GM21723 (cell line): ENCODE measurements at regions not wholly inside any gene's neighbourhood (a gene's known extent, or its start where the extent isn't known, plus 50 kb on each side); places are given as distances from the start of the nearest gene placed in this dataset.
"Not testable (repeated sequence)": the region's sequence is repeated elsewhere in the genome, so short reads cannot be mapped to it uniquely, and the experiment has no call there.

Source experiments
- ATAC-seq: cut with Tn5 transposase; IDR thresholded peaks from one replicate; pipeline ENCODE4 v1.9.1; 2021; ENCODE audit warnings: mild to moderate bottlenecking, moderate library complexity; ENCODE audit not compliant: unreplicated experiment

DNA sequence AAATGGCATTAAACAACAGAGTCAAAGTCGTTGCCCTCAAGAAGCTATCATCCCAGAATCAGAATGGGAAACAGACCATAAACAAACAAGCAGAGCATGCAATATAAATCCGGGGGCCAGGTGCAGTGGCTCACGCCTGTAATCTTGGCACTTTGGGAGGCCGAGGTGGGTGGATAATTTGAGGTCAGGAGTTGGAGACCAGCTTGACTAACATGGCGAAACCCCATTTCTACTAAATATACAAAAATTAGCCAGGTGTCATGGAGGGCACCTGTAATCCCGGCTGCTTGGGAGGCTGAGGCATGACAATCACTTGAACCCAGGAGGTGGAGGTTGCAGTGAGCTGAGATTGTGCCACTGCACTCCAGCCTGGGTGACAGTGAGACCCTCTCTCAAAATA lies 249.8 kb downstream of the CYRIA start:
- not testable (repeated sequence) for ATAC-seq

GRCh38 chr2:16413947-16414346 lies 251.7 kb downstream of the CYRIA start:
- ATAC-seq, result no peak

DNA sequence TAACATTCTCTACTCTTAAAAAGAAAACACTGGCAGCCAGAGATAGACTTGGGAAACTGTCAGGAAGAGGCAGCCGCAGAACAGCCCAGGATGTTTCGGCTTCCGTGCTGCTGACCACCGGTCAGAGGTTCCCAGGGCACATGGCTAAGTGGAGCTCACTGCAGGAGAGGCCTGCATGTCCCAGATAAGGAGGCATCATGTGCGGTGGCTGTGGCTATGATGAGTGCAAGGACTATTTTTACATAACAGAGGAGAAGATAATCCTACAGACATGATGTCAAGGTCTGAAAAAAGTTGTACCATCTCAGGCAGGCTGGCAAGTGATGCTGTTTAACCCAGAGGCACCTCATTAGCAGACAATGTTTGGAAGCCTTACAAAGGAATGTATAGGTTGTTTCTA lies 252.3 kb downstream of the CYRIA start:
- no peak for ATAC-seq

DNA sequence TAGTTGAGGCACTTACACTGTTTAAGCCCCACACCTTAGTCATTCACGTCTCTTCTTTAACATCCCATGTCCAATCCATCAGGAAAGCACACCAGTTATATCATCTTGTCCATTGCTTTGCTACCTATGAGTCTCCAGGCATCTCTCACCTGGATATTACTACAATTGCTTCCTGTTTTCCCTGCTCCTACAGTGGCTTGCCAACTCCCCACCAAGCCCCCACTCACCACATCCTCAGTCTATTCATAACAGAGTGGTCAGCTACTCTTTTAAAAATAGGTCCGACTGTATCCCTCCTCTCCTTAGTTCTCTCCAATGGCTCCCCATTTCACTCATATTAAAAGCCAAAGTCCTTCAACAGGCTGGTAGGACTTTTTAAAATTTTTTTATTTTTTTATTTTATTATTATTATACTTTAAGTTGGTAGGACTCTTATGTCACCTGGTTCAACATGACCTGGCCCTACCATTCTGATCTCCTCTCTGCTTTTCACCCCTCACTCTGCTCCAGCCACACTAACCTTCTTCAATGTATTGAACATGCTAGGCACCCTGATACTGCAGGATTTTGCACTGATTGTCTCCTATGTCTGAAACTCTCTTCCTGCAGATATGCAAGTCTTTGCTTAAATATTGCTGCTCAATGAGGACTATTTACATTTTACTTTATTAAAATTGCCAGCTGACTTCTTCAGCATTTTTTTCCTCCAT lies 253.2 kb downstream of the CYRIA start:
- ATAC-seq, result no peak

- ATAC-seq, result no peak
Observed at GRCh38 chr2:16411788-16412187, 253.8 kb downstream of the CYRIA start.

GRCh38 chr2:16409849-16410248 lies 255.8 kb downstream of the CYRIA start:
- ATAC-seq, result no peak

GRCh38 chr2:16409006-16409390 lies 256.6 kb downstream of the CYRIA start:
- no peak for ATAC-seq

DNA sequence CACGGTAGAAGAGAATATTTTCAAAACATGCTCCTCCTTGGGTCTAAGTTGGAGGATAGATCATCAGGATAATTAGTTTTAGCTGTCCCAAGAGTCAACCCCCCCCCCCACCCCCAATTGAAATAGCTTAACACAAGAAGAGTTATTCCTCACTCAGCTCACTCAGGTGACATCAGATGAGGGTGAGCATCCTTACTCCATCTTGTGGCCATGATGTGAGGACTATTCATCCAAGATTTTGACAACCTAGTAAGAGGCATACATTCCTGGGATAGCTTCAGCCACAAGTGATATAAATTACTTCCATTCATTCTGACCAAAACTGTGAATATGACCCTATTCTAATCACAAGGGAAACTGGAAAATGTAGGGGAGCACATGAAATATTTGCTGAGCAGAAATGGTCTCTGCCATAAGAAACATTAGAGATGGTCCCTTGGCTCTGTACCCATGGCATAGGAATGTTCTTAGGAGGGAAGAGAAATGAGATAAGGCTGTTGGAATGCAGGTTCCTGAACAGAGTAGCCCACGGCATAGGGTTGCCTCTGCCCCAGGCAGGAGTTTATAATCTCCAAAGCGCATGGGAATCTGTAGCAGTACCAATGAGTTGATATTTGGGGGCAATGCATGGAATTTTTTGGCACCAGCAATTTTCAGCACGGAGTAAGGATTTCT lies 257.2 kb downstream of the CYRIA start:
- no peak for ATAC-seq

DNA sequence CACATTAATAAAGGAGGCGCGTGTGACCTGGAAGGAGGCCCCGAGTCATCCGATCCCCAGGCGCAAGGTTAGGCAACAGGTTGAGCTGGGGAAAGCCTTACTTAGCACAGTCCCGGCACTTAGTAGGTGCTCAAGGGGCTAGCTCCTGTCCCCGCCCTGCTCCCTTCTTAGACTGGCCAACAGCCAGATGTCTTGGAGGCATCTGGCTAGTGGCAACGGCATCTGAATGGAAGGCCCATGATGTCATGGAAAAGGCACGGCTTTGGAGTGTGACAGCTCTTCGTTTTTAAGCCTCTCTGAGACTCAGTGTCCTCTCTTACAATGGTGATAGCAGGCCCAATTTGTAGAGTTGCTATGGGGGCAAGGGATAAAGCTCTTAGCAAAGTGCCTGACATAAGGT lies 258.3 kb downstream of the CYRIA start:
- no peak for ATAC-seq

DNA sequence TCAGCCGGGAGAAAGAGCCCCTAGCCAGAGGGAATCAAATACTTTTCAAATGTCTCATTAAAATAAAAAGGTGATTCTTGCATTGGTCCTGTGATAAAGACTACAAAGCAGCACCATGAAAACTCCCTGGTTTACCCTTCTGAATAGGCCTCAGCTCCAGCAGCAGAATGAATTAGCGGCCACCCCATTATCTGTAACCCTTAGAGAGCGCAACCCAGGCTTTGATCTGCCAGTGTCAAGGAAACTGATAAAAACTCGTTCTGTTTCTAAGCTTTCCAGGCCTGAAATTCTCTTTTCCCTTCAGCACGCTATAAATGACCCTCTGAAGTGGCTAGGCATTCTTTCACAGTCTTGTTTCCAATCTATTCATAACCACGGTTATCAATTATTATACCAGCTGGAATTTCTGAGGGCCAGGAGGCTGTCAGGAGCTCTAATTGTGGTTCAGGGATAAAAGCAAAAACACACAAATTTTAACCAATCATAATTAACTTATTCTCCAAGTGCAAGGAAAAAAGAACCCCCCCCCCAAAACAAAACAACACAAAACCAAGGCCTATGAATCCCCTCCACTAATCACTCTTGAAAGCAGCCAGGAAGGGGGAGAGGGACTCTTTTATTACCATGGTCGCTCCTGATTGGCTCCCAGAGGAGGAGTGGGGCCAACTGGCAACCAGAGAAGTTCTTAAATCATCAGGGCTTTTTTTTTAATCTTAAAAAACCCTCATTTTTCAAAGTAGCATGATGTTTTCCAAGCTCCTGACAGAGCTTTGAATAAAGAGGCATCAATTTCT lies 258.9 kb downstream of the CYRIA start:
- ATAC-seq, result no peak

DNA sequence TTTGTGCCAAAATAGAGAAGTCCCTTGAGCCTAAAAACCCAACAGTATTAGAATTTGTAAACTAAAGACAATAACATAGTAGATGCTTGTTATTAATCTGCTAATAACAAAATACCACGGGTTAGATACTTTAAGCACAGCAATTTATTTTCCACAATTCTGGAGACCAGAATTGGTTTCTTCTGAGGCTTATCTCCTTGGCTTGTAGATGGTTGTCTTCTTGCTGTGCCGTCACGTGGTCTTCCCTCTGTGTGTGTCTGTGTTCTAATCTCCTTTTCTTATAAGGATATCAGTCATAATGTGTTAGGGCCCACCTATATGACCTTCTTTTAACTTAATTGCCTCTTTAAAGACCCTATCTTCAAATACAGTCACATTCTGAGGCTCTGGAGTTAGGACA lies 260.1 kb downstream of the CYRIA start:
- no peak for ATAC-seq

GRCh38 chr2:16404551-16405300 lies 260.9 kb downstream of the CYRIA start:
- ATAC-seq, result no peak

DNA sequence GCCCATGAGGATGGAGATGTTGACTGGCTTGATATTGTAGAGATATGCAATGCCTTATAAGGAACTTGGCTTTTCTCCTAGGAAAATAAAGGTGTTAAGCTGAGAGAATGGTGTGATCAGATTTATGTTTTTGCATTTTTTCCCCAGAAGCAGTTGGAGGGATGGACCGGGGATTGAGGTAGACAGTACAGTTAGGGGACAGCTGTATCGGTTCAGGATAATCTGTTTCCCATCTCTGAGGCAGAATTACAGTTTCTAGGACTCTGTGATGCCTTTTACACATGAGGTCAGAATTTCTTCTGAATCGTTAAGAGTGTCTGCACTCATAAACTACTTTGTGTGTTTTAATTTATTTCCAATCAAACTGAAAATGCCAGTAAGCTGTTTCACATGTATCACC lies 261.5 kb downstream of the CYRIA start:
- ATAC-seq, result no peak

DNA sequence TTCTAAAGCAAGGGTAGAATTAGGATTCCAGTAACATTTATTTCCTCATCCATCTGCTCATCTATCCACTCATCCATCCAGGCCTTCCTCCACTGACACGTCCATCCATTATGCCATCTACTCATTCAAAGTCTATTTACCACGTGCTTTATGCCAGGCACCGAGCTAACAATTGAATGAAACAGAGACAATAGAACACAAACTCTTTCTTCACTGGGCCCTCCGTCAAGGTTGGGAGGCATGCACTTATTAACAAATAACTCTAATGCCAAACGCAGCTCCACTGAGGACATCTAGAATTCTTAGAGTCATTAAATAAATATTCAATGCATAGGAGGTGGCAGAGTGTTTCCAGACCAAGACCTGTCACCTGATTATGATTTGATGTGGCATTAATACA lies 262.7 kb downstream of the CYRIA start:
- no peak for ATAC-seq

GRCh38 chr2:16401761-16402300 lies 263.8 kb downstream of the CYRIA start:
- no peak for ATAC-seq

DNA sequence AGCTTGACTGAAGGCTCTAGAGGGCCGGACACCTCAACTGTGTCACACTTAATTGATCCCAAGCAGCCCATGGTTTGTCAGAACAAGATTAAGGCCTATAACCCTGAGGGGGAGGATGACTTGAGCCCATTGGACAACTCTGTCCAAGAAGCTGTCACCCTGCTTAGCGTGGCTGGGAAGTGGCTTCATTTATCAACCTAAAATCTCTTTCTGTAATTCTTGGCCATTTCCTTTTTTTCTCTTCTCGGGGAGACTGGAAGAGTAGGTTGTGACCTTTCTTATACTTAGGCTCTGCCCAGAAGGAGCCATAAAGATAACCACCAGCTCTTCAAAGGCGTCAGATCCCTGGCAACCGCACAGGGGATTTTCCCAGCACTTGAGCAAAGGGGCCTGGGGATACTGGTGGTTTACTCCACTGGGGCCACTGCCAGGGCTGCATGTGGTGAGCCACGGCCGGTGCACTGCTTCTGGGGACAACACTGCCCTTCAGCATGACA lies 265.5 kb downstream of the CYRIA start:
- ATAC-seq, result no peak

GRCh38 chr2:16398486-16399043 lies 267.1 kb downstream of the CYRIA start:
- no peak for ATAC-seq

- no peak for ATAC-seq
Observed at GRCh38 chr2:16397681-16398475, 267.8 kb downstream of the CYRIA start.

DNA sequence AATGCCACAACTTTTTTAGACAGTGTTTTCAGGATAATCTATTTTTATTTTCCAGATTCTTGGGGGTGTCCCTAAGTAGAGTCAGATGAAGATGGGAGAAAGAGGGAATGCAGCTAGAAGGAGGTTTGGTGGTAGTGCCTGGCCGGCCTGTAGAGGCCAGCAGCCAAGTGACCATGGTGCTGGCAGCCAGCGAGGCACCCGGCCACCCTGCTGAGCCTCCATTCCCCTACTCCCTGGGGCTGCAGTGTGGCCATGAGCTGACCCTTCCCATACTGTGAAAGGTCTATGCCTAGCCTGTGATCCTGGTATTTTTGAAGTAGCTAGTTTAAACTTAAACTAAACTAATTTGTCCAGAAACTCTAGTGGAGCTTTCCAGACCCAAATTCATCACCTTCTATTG lies 268.6 kb downstream of the CYRIA start:
- no peak for ATAC-seq

DNA sequence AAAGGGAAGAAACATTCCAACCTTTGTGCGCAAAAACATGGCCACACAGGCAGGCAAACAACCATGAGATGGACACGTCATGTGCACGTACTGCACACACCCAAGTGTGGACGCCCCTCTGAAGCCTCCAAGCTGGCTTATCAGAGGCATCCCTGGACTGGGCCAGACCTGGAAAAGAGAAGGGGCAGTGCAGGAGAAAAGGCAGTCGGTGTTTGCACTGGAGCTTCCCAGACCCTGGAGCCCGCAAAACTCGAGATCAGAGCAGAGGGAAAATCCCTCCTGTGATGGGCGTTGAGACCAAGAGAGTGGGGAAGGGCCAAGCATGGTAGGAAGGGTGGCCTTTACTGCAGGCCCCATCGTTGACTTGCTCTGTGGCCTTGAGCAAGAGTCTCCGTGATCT lies 269.5 kb downstream of the CYRIA start:
- ATAC-seq, result no peak
